ENCODE measurements at regions not wholly inside any gene's neighbourhood (a gene's known extent, or its start where the extent isn't known, plus 50 kb on each side); places are given as distances from the start of the nearest gene placed in this dataset.

DNA sequence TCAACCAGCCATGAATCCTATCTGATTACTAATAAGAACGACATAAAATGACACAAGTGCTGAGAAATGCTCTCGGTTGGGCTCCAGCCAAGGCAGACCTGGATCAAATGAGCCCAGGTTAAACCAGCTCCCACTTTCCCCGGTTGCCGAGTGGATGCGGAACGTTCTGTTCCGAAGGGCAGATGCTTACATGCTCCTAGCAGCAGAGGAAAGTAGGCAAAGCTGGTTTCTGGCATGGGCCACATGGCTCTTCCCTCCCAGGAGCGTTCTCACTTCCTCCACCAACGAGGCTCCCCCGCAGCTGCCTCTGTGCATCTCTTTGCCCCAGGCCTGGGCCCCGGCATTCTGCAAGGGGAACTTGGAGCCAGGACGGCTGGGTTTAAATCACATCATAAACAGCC is 61.8 kb upstream of the SDK1 start:
- no peak for DNase-seq (ENCODE audit: low read depth)
- TF ChIP-seq, protein P1, sequence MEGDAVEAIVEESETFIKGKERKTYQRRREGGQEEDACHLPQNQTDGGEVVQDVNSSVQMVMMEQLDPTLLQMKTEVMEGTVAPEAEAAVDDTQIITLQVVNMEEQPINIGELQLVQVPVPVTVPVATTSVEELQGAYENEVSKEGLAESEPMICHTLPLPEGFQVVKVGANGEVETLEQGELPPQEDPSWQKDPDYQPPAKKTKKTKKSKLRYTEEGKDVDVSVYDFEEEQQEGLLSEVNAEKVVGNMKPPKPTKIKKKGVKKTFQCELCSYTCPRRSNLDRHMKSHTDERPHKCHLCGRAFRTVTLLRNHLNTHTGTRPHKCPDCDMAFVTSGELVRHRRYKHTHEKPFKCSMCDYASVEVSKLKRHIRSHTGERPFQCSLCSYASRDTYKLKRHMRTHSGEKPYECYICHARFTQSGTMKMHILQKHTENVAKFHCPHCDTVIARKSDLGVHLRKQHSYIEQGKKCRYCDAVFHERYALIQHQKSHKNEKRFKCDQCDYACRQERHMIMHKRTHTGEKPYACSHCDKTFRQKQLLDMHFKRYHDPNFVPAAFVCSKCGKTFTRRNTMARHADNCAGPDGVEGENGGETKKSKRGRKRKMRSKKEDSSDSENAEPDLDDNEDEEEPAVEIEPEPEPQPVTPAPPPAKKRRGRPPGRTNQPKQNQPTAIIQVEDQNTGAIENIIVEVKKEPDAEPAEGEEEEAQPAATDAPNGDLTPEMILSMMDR (IDR thresholded peaks at IDR 0.05; ENCODE audit: low read length, missing control alignments): no peak
- no peak overlapping the region for H3K4me3 ChIP-seq (replicated peaks; ENCODE audit: low read depth, low read length)

DNA sequence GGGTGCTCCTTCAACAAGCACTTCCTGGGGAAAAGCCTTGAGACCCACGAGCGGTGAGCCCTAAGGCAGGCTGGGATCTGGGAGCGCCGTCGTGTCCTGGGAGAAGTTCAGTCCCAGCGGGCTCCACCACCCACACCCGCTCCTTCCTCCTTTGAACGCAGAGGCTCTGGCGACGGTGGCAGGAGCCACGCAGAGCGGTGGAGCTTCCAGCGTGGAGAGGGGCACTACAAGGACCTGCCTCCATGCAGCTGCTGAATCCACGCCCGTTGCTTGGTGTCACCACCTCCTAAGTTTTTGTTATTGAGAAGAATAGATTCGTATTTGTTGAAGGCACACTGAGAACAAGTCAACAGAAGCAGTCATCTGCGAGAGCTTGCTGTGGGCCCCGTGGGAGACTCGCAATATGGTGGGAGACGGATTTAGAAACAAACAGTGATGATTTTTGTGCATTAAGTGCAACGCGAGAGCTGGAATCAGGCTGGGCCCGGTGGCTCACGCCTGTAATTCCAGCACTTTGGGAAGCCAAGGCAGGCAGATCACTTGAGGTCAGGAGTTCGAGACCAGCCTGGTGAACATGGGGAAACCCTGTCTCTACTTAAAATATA is 60.1 kb upstream of the SDK1 start:
- TF ChIP-seq, protein P1 (IDR thresholded peaks at IDR 0.05; ENCODE audit: low read length, missing control alignments): no peak
- no peak overlapping the region for H3K4me3 ChIP-seq (replicated peaks; ENCODE audit: low read depth, low read length)
- DNase-seq (ENCODE audit: low read depth): no peak

DNA sequence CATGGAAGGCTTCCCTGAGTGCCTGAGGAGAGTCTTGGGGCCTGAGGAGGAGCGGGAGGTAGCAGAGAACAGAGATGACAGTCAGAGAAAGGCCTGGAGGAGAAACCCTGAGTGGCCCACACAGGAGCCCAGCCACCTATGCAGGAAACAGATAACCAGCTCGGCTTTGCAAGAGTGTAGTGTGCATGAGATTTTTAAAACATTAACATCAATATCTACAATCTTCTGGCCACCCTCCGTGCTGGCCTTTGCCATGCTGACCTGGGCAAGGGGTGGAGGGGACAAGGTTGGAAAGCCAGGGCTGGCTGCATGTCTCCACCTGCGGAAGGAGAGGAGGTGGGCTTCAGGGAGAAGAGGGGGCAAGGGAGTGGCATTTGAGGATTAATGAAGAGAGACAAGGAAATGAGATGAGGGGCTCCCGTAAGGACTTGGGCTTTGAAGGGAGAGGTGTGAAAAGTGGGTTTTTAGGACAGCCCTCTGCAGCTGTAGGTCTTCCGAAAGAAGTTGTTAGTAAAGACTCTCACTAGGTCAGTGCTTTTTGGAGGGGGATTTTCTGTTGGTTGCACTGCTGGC is 59.3 kb upstream of the SDK1 start:
- no peak overlapping the region for H3K4me3 ChIP-seq (replicated peaks; ENCODE audit: low read depth, low read length)
- TF ChIP-seq, protein P1 (IDR thresholded peaks at IDR 0.05; ENCODE audit: low read length, missing control alignments): no peak
- DNase-seq (ENCODE audit: low read depth): no peak

DNA sequence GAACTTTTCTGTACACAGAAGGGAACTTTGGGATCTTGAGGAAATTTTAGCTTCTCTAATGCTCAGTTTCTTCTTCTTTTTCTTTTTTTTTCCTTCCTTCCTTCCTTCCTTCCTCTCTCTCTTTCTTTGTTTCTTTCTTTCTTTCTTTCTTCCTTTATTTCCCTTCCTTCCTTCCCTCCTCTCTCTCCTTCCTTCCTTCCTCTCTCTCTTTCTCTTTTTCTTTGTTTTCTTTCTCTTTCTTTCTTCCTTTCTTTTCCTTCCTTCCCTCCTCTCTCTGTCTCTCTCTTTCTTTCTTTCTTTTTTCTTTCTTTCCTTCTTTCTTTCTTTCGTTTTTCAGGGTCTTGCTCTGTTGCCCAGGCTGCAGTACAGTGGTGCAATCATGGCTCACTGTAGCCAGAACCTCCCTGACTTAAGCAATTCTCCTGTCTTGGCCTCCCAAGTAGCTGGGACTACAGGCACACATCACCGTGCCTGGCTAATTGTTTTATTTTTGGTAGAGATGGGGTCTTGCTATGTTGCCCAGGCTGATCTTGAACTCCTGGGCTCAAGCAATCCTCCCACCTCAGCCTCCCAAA is 58.6 kb upstream of the SDK1 start:
- DNase-seq (ENCODE audit: low read depth): no peak
- TF ChIP-seq, protein P1 (IDR thresholded peaks at IDR 0.05; ENCODE audit: low read length, missing control alignments): no peak

DNA sequence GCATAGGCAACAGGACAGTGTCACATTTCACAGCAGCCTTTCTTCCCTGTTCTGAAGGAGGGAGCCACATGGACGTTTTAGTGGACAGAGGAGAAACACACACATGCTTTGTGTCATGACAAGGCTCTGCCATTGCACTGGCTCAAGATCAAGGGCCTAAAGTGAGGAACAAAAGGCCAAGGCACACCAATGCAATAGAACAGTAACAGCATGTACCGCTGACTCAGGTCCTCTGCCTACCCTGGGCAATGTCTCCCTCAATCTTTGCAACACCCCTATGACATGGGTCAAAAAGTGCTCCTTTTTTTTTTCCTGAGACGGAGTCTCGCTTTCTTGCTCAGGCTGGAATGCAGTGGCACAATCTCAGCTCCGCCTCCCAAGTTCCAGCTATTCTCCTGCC is 57.8 kb upstream of the SDK1 start:
- TF ChIP-seq, protein P1 (IDR thresholded peaks at IDR 0.05; ENCODE audit: low read length, missing control alignments): no peak
- no peak overlapping the region for H3K4me3 ChIP-seq (replicated peaks; ENCODE audit: low read depth, low read length)

More for the DNA sequence above, 58.6 kb upstream of the SDK1 start:
- H3K4me3 ChIP-seq (replicated peaks; ENCODE audit: low read depth, low read length): no peak overlapping the region

DNA sequence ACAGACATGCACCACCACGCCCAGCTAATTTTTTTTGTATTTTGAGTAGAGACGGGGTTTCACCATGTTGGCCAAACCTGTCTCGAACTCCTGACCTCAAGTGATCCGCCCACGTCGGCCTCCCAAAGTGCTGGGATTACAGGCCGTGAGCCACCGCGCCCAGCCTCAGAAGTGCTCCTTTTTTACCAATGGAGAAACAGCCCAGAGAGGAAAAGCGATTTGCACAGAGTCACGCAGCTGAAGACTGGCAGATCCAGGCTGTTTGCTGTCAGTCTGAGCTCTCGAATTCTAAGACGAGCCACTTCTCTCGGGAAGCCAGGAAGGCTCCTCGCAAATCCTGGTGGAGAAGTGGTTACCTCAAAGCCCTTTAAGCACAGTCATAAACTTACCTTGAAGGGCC is 57.4 kb upstream of the SDK1 start:
- TF ChIP-seq, protein P1 (IDR thresholded peaks at IDR 0.05; ENCODE audit: low read length, missing control alignments): no peak

More for the DNA sequence above, 57.8 kb upstream of the SDK1 start:
- no peak for DNase-seq (ENCODE audit: low read depth)

More for the DNA sequence above, 57.4 kb upstream of the SDK1 start:
- DNase-seq (ENCODE audit: low read depth): no peak
- no peak overlapping the region for H3K4me3 ChIP-seq (replicated peaks; ENCODE audit: low read depth, low read length)
